ENCODE measurements at regions not wholly inside any gene's neighbourhood (a gene's known extent, or its start where the extent isn't known, plus 50 kb on each side); places are given as distances from the start of the nearest gene placed in this dataset.

GRCh38 chr5:60274747-60275146 lies 381.2 kb upstream of the PDE4D start:
- Histone ChIP-seq H3K4ac (ENCODE audit: low read depth, low read length) (no peak overlapping the region), H3K23ac (ENCODE audit: insufficient read length, low read depth, low read length) (no peak overlapping the region), H3K18ac (ENCODE audit: insufficient read length, low read depth, low read length) (no peak overlapping the region), H4K5ac (ENCODE audit: insufficient read length, low read depth, low read length) (no peak overlapping the region), H4K91ac (ENCODE audit: insufficient read length, low read depth, low read length) (no peak overlapping the region), H4K20me1 (ENCODE audit: control insufficient read depth, insufficient read depth, insufficient read length) (no peaks in the 10 kb centered on the region), H3K79me2 (ENCODE audit: insufficient read depth, low read length) (no peaks in the 10 kb centered on the region), H3K4me1 (ENCODE audit: insufficient read depth, low read length) (no peaks in the 10 kb centered on the region), H4K8ac (replicated peaks; ENCODE audit: insufficient read length, low read depth, low read length) (no peak overlapping the region), H3K23me2 (ENCODE audit: insufficient read length, low read depth, low read length, poor library complexity, severe bottlenecking) (no peaks in the 10 kb centered on the region), H3K56ac (ENCODE audit: insufficient read length, low read depth, low read length) (no peak overlapping the region), H2BK20ac (ENCODE audit: low read depth, low read length, poor library complexity, severe bottlenecking) (no peak overlapping the region), H2BK12ac (ENCODE audit: insufficient read length, low read depth, low read length) (no peak overlapping the region), H3K27me3 (ENCODE audit: insufficient read depth, low read length) (no peaks in the 10 kb centered on the region), H2AK5ac (ENCODE audit: insufficient read length, low read length) (no peak overlapping the region), H3T11ph (ENCODE audit: low read length) (no peak overlapping the region), H3K9me3 (ENCODE audit: control insufficient read depth, low read depth, low read length) (no peaks in the 10 kb centered on the region), H3K14ac (ENCODE audit: insufficient read depth, low read length) (no peak overlapping the region), H2BK120ac (ENCODE audit: low read depth, low read length, poor library complexity, severe bottlenecking) (no peak overlapping the region), H3K9ac (ENCODE audit: extremely low read depth, insufficient read length, low read length) (no peak overlapping the region), H3K79me1 (ENCODE audit: insufficient read depth, low read depth, low read length, poor library complexity, severe bottlenecking) (no peaks in the 10 kb centered on the region), H2BK15ac (ENCODE audit: low read depth, low read length) (no peak overlapping the region), H3K4me2 (ENCODE audit: insufficient read depth, insufficient read length, low read length) (no peak overlapping the region), H3K27ac (ENCODE audit: insufficient read length, low read depth, low read length) (no peak overlapping the region), H2BK5ac (ENCODE audit: insufficient read length, low read length) (no peak overlapping the region), H2AFZ (ENCODE audit: low read length) (no peak overlapping the region)
- TF ChIP-seq CTCF (conservative IDR thresholded peaks at IDR 0.05), result no peak
- Mint-ChIP-seq H3K27ac (no peak overlapping the region), H3K9me3 (no peaks in the 10 kb centered on the region), H3K27me3 (ENCODE audit: low read depth) (no peaks in the 10 kb centered on the region), H3K36me3 (ENCODE audit: insufficient read depth in 1 of 3, low read depth in 3 of 3) (no peaks in the 10 kb centered on the region), H3K4me1 (peaks cover 0 to 3% of the 10 kb centered on the region in 2 experiments; a peak in 1 of 4 replicates), H3K4me3 (no peak overlapping the region)
- no peak for DNase-seq

Measured in H9 (cell line).